Left lung (tissue), 4 donors: ENCODE measurements at regions not wholly inside any gene's neighbourhood (a gene's known extent, or its start where the extent isn't known, plus 50 kb on each side); places are given as distances from the start of the nearest gene placed in this dataset.
A peak's percentile ranks its signal among the peaks of the same experiment; 100 is the strongest.

ENCODE experiments used
- ATAC-seq: fragments of 200-7000 bp; cut with Tn5 transposase; one replicate; pipeline ENCODE4 v1.9.1; 2020; ENCODE audit warnings: moderate library complexity
- DNase-seq, 4 donors: peaks; one replicate each; pipeline ENCODE4 v3.0.0-alpha.2; 2013 to 2020
- H3K27ac ChIP-seq, 2 donors: fragments of 200-600 bp; sonication (generic) in 1 of 2; one replicate each; pipeline versions ENCODE4 v1.5.0 to v1.8.0; 2020 to 2021
- H3K27me3 ChIP-seq, 2 donors: fragments of 200-600 bp; sonication (generic) in 1 of 2; one replicate each; pipeline versions ENCODE4 v1.5.0 to v1.8.0; 2020 to 2021
- H3K36me3 ChIP-seq, 2 donors: fragments of 200-600 bp; sonication (generic) in 1 of 2; one replicate each; pipeline versions ENCODE4 v1.5.0 to v1.8.0; 2020 to 2021
- H3K4me1 ChIP-seq, 2 donors: fragments of 200-600 bp; one replicate each; pipeline ENCODE4 v1.8.0; 2021
- H3K4me3 ChIP-seq, 2 donors: fragments of 200-600 bp; sonication (generic) in 1 of 2; one replicate each; pipeline versions ENCODE4 v1.5.0 to v1.8.0; 2020 to 2021; ENCODE audit warnings: mild to moderate bottlenecking in 1 of 2
- H3K9me3 ChIP-seq, 2 donors: fragments of 200-600 bp; sonication (generic) in 1 of 2; one replicate each; pipeline versions ENCODE4 v1.5.0 to v1.8.0; 2020 to 2021
- intact Hi-C, 2 donors: fragments of 100-400 bp; cut with DNase I; formaldehyde crosslinking; loops; one replicate each; pipeline versions ENCODE4 v1.11.2 to v1.14.2; 2022
- TF ChIP-seq, protein P1 (sequence below), 2 donors: fragments of 200-600 bp; sonication (generic) in 1 of 2; IDR thresholded peaks; one replicate each; pipeline versions ENCODE4 v1.5.0 to v1.8.0; 2021; ENCODE audit warnings: antibody characterized with exemption in 2 of 2
- donor health status: DM: no; HTN: yes; CAD: no.
- donor health status: DM: no; HTN: no; CAD: no.

DNA sequence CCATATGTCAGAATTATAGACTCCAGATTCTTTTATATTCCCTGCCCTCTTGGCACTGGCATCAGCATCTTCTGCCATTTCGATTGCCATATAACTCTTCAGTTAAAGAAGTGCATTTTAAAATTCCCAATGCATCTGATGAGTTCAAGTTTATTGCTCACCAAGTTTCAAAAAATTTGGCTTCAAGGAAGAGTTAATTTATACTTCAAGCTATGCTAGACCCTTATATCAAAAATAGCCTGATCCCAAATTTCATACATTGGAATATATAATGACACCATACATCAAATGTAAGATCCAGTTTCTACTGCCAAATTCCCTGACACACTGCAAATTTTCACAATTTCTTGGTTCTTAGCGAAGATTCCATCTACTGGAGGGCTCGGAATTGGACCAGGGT is 1058.6 kb downstream of the NTRK3 start:
- Histone ChIP-seq H3K27ac (no peak overlapping the region), H3K4me3 (no peak overlapping the region), H3K9me3 (no peaks in the 10 kb centered on the region), H3K27me3 (no peaks in the 10 kb centered on the region), H3K36me3 (no peaks in the 10 kb centered on the region), H3K4me1 (no peaks in the 10 kb centered on the region)
- intact Hi-C loops: no loop called here
- DNase-seq (no peak), ATAC-seq (no peak)
- TF ChIP-seq, protein P1, sequence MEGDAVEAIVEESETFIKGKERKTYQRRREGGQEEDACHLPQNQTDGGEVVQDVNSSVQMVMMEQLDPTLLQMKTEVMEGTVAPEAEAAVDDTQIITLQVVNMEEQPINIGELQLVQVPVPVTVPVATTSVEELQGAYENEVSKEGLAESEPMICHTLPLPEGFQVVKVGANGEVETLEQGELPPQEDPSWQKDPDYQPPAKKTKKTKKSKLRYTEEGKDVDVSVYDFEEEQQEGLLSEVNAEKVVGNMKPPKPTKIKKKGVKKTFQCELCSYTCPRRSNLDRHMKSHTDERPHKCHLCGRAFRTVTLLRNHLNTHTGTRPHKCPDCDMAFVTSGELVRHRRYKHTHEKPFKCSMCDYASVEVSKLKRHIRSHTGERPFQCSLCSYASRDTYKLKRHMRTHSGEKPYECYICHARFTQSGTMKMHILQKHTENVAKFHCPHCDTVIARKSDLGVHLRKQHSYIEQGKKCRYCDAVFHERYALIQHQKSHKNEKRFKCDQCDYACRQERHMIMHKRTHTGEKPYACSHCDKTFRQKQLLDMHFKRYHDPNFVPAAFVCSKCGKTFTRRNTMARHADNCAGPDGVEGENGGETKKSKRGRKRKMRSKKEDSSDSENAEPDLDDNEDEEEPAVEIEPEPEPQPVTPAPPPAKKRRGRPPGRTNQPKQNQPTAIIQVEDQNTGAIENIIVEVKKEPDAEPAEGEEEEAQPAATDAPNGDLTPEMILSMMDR (IDR thresholded peaks at IDR 0.05): no peak

DNA sequence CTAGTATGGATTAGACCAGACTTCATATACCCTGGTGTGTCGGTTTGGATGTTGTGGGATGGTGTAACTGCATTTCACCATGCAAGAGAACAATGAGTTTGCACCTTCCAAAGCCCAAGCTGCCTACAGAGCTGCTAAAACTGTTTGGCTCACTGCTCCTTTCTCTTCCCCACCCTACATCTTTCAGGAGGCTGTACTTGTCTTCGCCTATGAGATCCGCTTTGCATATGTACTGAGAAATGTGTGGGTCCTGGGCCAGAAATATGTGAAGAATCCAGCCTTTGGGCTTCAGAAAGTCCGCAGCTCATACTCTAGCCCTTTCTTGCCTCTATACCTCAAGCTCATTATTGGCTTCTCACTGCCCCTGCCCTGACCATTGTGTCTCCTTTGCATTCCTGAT is 1060.0 kb downstream of the NTRK3 start:
- H3K27me3 ChIP-seq: no peaks in the 10 kb centered on the region
- H3K36me3 ChIP-seq: no peaks in the 10 kb centered on the region
- DNase-seq (no peak), ATAC-seq (no peak)
- no peak overlapping the region for H3K4me3 ChIP-seq
- H3K4me1 ChIP-seq: no peaks in the 10 kb centered on the region
- TF ChIP-seq, protein P1 (IDR thresholded peaks at IDR 0.05): no peak
- intact Hi-C loops: no loop called here
- H3K9me3 ChIP-seq: no peaks in the 10 kb centered on the region
- H3K27ac ChIP-seq: no peak overlapping the region

DNA sequence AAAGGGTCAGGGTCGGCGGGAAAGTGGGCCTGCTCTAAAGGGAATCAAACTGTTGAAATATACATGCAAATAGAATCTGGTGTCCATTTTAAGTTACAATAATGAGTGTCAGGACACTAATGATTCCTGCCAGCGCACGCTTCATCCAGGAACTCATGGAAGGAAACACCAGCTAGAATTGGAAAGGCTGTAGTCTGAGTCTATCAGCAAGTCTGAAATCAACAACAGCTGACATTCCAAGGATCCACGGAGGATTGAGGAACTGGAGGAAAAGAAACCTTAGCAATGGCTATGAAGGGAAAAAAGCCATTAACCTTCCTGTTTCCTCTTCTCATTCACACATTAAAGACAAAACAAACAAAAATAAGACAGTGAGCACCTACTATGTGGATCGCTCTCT is 1063.1 kb downstream of the NTRK3 start:
- H3K27me3 ChIP-seq: no peaks in the 10 kb centered on the region
- no peak for ATAC-seq
- intact Hi-C loops: no loop called here
- no peaks in the 10 kb centered on the region for H3K4me1 ChIP-seq
- H3K9me3 ChIP-seq: no peaks in the 10 kb centered on the region
- no peaks in the 10 kb centered on the region for H3K36me3 ChIP-seq
- peak in 1 of 4 donors; percentile 21 for DNase-seq
- H3K27ac ChIP-seq: no peak overlapping the region
- TF ChIP-seq, protein P1 (IDR thresholded peaks at IDR 0.05): no peak
- H3K4me3 ChIP-seq: no peak overlapping the region

DNA sequence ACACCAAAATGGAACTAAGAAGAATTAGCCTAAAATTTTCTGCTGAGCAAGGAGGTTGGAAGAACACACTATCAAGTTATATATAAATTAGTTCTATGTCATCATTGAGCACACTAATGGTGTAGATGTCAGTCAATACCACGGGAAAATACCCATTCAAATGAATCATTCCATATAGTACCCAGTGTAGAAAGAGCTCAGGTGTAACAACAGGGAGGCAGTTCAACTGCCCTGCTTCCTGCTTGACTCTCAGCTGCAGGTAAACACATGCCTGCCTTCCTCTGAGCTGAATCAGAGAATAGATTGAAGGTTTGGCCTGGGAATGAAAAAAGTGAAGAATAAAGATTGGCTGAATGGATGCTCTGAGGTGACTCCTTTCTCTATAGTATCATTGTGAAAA is 1088.0 kb downstream of the AGBL1 start:
- ATAC-seq: no peak
- no peak overlapping the region for H3K4me3 ChIP-seq
- no peaks in the 10 kb centered on the region for H3K27me3 ChIP-seq
- TF ChIP-seq, protein P1 (IDR thresholded peaks at IDR 0.05): no peak
- intact Hi-C loops: no loop called here
- H3K27ac ChIP-seq: no peak overlapping the region
- no peaks in the 10 kb centered on the region for H3K36me3 ChIP-seq
- H3K9me3 ChIP-seq: no peaks in the 10 kb centered on the region
- DNase-seq: no peak
- no peaks in the 10 kb centered on the region for H3K4me1 ChIP-seq

DNA sequence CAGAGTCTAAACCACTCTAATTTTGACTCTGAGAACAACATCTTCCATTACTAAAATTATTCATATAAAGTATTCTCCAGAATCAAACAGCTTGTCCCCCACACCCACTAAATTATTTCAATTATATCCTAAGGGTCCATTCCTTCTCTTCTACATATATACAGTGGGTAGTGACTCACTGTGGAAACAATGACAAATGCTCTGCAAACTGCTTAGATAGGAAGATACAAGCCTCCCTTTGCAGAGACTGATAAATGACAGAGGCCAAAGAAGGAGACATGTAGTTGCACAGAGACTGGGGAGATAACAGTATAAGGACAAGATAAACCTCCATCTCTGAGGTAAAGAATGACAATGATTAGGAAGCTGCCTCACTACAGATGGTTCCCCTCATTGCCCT is 1087.4 kb downstream of the AGBL1 start:
- no peak for ATAC-seq
- H3K4me1 ChIP-seq: no peaks in the 10 kb centered on the region
- no peaks in the 10 kb centered on the region for H3K36me3 ChIP-seq
- H3K27ac ChIP-seq: no peak overlapping the region
- H3K4me3 ChIP-seq: no peak overlapping the region
- TF ChIP-seq, protein P1 (IDR thresholded peaks at IDR 0.05): no peak
- no peaks in the 10 kb centered on the region for H3K9me3 ChIP-seq
- intact Hi-C loops: no loop called here
- H3K27me3 ChIP-seq: no peaks in the 10 kb centered on the region
- DNase-seq: no peak
